UCSD-AML1 (cell line): ENCODE measurements at regions not wholly inside any gene's neighbourhood (a gene's known extent, or its start where the extent isn't known, plus 50 kb on each side); places are given as distances from the start of the nearest gene placed in this dataset.
A peak's percentile ranks its signal among the peaks of the same experiment; 100 is the strongest.

Experiments
- DNase-seq: peaks from one replicate; lab custom pipeline; 2025; ENCODE audit not compliant: unreplicated experiment; lab: John Stamatoyannopoulos, UW

GRCh38 chr2:42863320-42863719, 70.9 kb upstream of the HAAO start:
- DNase-seq: no peak

DNA sequence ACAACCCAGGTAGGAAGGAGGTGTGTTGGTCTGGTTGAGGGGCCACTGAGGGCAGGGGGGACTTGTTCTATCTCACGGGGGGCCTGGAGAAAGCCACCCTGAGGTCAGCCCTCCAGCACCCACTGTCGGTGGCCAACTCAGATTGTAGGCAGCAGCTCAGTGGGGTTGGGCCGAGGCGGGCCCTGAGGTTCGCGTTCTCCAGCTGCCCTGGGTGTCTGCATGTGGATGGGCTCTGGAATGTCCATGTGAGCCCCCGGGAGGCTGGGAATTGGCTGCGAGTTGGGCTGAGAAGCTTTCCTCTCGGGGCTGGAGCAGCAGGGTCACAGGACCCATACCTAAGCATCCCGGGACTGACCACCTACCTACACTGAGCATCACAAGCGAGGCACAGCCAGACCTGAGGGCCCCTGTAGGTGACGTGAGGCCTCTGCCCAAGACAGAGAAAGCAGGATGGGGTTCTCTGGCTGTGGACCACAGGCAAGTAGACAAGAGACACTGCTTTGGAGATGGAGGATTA, 70.3 kb upstream of the HAAO start:
- no peak for DNase-seq

- no peak for DNase-seq
Measured at GRCh38 chr2:42861321-42861720, 68.9 kb upstream of the HAAO start.

GRCh38 chr2:42860319-42861094, 68.1 kb upstream of the HAAO start:
- DNase-seq: no peak

DNA sequence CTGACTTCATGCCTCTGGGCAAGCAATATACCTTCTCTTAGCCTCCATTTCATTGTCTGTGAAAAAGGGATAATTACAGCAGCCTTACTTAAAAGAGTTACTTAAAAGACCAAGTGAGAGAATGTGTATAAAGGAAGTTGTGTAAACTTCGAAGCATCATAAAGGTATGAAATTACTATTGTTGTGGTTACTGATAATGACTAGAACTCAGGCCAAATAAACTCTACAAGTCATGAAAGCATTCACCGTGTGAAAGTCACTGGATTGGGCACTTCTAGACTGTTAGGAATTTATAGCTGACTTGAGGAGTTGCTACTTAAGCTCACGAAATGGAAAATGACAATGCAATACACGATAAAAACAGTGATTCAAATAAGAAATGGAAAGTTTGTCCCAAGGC, 67.4 kb upstream of the HAAO start:
- no peak for DNase-seq

GRCh38 chr2:42859006-42859552, 66.7 kb upstream of the HAAO start:
- peak; percentile 56 for DNase-seq

- no peak for DNase-seq
Measured at GRCh38 chr2:42858140-42859005, 66.0 kb upstream of the HAAO start.

GRCh38 chr2:42856891-42857632, 64.7 kb upstream of the HAAO start:
- DNase-seq: no peak

DNA sequence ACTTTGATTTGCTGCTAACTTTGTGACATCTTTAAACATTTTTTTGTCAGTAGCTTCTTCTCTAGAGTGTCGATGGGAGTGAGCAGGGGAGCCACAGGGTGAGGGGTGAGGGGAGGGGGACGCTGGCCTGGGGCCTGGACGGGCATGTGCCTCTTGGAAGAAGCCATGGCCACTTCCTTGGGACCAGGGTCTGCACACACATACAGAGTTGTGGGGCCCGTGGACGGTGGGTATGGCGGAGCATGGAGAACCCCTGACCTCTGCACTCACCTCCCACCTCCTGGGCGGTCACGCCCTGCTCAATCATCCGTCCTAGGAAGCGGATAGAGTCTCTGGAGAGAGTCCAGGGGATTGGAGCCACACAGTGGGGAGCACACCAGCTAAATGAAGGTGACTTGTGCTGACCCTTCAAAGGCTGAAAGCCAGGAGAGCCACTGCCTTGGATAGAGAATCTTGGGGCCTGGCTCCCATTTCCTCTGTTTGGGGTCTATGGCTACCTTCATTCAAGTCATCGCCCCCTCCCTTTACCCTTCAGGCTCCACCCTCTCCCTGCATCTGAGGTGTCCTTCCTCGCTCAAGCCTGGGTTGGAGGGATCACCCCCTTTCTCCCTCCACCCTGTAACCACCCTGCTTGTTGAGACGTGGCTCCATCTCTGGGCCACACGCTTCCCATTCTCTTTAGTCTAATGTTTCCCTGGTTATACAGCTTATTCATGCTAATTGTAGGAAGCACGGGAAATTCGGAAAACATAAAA, 63.9 kb upstream of the HAAO start:
- no peak for DNase-seq

DNA sequence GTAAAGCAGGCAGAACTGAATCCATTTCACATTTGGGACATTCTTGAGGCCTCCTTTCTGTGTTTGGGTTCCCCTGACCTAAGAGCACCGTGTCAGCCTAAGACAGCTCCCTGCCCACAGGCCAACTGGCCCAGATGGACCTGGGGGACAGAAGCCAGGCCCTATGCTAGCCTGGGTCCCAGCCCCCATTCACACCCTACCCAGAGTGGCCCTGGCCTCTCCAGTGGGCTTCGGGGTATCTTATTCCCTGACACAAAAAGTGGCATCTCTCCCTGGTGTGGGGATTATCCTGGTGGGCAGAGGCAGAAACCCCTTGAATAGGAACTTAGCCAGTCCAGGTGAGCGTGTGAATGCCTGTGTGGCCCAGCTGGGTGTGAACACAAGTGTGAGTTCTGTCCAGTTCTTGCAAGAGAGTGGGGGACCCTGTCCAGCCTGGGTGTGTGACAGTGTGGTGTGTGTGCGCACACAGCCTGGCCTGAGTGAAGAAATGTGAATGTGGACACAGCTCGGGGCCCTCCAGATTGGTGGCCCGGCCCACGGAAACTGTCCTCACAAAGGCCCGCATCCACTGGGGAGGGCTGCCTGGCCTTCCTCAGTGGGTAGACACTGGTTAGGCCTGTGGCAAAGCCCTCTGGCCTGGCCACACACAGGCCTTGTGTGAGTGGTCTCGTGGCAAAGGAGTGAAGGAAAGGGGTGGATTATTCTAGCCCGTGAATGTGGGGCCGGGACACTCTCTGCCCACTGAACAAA, 63.0 kb upstream of the HAAO start:
- no peak for DNase-seq

GRCh38 chr2:42854207-42854818, 61.9 kb upstream of the HAAO start:
- no peak for DNase-seq

DNA sequence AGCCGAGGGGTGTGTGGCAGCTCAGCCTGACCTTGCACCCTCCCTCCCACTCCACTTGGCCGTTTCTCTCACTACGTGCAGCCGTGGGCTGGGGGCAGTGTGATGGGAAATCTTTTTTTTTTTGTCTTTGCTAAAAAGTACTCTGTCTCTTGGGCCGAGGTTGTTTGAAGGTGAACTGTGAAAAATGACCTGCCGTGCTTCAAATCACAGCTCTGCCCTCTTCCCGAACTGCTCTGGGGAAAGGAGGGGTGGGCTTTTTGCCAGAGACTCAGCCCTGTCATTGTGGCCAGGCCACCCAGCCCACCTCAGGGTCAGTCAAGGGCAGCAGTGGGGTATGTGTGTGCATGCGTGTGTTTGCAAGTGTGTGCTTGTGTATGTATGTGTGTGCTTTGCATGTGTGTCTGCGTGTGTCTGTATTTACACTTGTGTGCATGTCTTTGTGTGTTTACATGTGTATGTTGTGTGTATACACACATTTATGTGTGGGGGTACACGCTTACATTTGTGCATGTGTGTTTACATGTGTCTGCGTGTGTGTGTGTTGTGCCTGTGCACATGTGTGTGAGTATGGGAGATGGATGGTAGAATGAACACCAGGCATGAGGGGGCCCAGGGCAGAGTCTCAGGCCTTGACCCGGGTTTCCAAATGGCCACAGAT, 61.3 kb upstream of the HAAO start:
- DNase-seq: no peak

- no peak for DNase-seq
Measured at GRCh38 chr2:42852798-42853197, 60.4 kb upstream of the HAAO start.

GRCh38 chr2:42851740-42852250, 59.4 kb upstream of the HAAO start:
- no peak for DNase-seq

GRCh38 chr2:42851186-42851585, 58.8 kb upstream of the HAAO start:
- no peak for DNase-seq

- DNase-seq: no peak
Measured at GRCh38 chr2:42850016-42850805, 57.8 kb upstream of the HAAO start.

DNA sequence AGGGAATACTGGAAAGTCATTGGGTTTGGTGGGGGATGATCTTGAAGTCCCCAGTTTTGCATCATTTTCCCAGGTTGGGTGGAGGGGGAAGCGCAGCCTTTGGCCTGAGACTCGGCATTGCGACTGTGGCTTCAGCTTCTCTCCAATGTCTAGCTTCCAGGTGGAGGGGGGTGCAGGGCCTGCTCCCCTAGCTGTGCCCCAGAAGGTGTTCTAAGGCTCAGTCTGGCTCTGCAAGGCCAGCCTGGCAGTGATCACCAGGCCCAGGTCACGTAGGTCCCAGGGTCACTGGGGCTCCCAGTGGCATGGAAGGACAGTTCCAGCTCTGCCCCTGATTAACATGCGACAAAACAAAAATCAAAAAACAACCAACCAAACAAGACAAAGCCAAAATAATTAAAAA, 56.9 kb upstream of the HAAO start:
- no peak for DNase-seq
